Coronary artery (tissue), 2 donors: ENCODE measurements at regions not wholly inside any gene's neighbourhood (a gene's known extent, or its start where the extent isn't known, plus 50 kb on each side); places are given as distances from the start of the nearest gene placed in this dataset.
"Not testable (repeated sequence)": the region's sequence is repeated elsewhere in the genome, so short reads cannot be mapped to it uniquely, and the experiment has no call there.

Experiments
- DNase-seq: peaks from one replicate; pipeline ENCODE4 v3.0.0-alpha.2; 2017; ENCODE audit warnings: low spot score
- H3K27ac ChIP-seq, 2 donors: fragments of 200-600 bp; sonication (generic); one replicate each; pipeline ENCODE4 v1.5.1; 2016 to 2019
- H3K4me3 ChIP-seq: fragments of 200-600 bp; sonication (generic); 2 replicates; pipeline ENCODE4 v1.5.1; 2016; ENCODE audit warnings: mild to moderate bottlenecking, moderate library complexity
- CTCF ChIP-seq: fragments of 200-600 bp; sonication (generic); IDR thresholded peaks from one replicate; pipeline ENCODE4 v1.5.1; 2019; ENCODE audit warnings: antibody characterized with exemption

GRCh38 chr3:82186017-82186416 is 424.6 kb upstream of the GBE1 start:
- no peak for DNase-seq
- no peak for TF ChIP-seq CTCF
- Histone ChIP-seq H3K4me3 (no peak overlapping the region), H3K27ac (no peak overlapping the region)

GRCh38 chr3:82179291-82179690 is 417.8 kb upstream of the GBE1 start:
- no peak for DNase-seq
- Histone ChIP-seq H3K27ac (no peak overlapping the region), H3K4me3 (no peak overlapping the region)
- no peak for TF ChIP-seq CTCF

GRCh38 chr3:82178291-82178690 is 416.8 kb upstream of the GBE1 start:
- no peak for TF ChIP-seq CTCF
- no peak overlapping the region for H3K27ac ChIP-seq
- H3K4me3 ChIP-seq: no peak overlapping the region
- no peak for DNase-seq

- no peak for DNase-seq
- TF ChIP-seq CTCF: no peak
- H3K4me3 ChIP-seq: no peak overlapping the region
- H3K27ac ChIP-seq: no peak overlapping the region
These were observed 416.3 kb upstream of the GBE1 start for GRCh38 chr3:82177774-82178173.

GRCh38 chr3:82165266-82165665 is 403.8 kb upstream of the GBE1 start:
- TF ChIP-seq CTCF: no peak
- DNase-seq: no peak
- no peak overlapping the region for H3K27ac ChIP-seq
- no peak overlapping the region for H3K4me3 ChIP-seq

GRCh38 chr3:82163907-82164520 is 402.6 kb upstream of the GBE1 start:
- H3K4me3 ChIP-seq: no peak overlapping the region
- no peak overlapping the region for H3K27ac ChIP-seq
- TF ChIP-seq CTCF: no peak
- DNase-seq: no peak

GRCh38 chr3:82157952-82158351 is 396.5 kb upstream of the GBE1 start:
- no peak for TF ChIP-seq CTCF
- no peak overlapping the region for H3K27ac ChIP-seq
- no peak overlapping the region for H3K4me3 ChIP-seq
- DNase-seq: no peak

- not testable (repeated sequence) for H3K27ac ChIP-seq, H3K4me3 ChIP-seq, DNase-seq
These were observed 392.4 kb upstream of the GBE1 start for GRCh38 chr3:82153892-82154291.
